ENCODE measurements at regions not wholly inside any gene's neighbourhood (a gene's known extent, or its start where the extent isn't known, plus 50 kb on each side); places are given as distances from the start of the nearest gene placed in this dataset.

GRCh38 chr3:74027121-74027520 lies 402.4 kb upstream of the PDZRN3 start:
- TF ChIP-seq POLR2AphosphoS5 (IDR thresholded peaks at IDR 0.05; ENCODE audit: low read depth, low read length) (no peak), SIN3A (IDR thresholded peaks at IDR 0.05; ENCODE audit: borderline replicate concordance, insufficient read depth, low read length) (no peak), REST (IDR thresholded peaks at IDR 0.05; ENCODE audit: insufficient read depth in 1 of 2, low read depth in 2 of 2, low read length in 2 of 2) (no peak)

All from PFSK-1 (cell line).